Erythroblast (primary cell): ENCODE measurements at regions not wholly inside any gene's neighbourhood (a gene's known extent, or its start where the extent isn't known, plus 50 kb on each side); places are given as distances from the start of the nearest gene placed in this dataset.

Experiments
- GATA1 ChIP-seq: IDR thresholded peaks from 2 replicates; pipeline ENCODE4 v1.6.1; 2011; ENCODE audit warnings: low read depth, mild to moderate bottlenecking, control low read depth, low read length, moderate library complexity
- POLR2A ChIP-seq: IDR thresholded peaks from 2 replicates; pipeline ENCODE4 v1.6.1; 2011; ENCODE audit warnings: mild to moderate bottlenecking, low read length

DNA sequence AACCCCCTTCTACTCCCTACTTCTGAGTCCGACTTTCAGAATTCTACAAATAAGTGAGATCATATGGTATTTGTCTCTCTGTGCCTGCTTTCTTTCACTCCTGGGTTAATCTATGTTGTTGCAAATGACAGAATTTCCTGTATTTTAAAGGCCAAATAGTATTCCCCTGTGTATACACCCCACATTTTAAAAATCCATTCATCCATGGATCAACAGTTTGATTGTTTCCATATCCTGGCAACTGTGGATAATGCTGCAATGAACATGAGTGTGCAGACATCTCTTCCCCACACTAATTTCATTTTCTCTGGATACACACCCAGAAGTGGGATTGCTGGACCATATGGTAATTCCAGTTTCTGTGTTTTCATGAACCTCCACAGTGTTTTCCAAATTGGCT is 225.8 kb upstream of the TCERG1L start:
- TF ChIP-seq POLR2A (no peak), GATA1 (no peak)
